HG03280 (cell line): ENCODE measurements at regions not wholly inside any gene's neighbourhood (a gene's known extent, or its start where the extent isn't known, plus 50 kb on each side); places are given as distances from the start of the nearest gene placed in this dataset.
"Not testable (repeated sequence)": the region's sequence is repeated elsewhere in the genome, so short reads cannot be mapped to it uniquely, and the experiment has no call there.

ENCODE experiments used
- ATAC-seq: cut with Tn5 transposase; IDR thresholded peaks from one replicate; pipeline ENCODE4 v1.9.1; 2021; ENCODE audit warnings: mild to moderate bottlenecking, moderate library complexity; ENCODE audit not compliant: unreplicated experiment

DNA sequence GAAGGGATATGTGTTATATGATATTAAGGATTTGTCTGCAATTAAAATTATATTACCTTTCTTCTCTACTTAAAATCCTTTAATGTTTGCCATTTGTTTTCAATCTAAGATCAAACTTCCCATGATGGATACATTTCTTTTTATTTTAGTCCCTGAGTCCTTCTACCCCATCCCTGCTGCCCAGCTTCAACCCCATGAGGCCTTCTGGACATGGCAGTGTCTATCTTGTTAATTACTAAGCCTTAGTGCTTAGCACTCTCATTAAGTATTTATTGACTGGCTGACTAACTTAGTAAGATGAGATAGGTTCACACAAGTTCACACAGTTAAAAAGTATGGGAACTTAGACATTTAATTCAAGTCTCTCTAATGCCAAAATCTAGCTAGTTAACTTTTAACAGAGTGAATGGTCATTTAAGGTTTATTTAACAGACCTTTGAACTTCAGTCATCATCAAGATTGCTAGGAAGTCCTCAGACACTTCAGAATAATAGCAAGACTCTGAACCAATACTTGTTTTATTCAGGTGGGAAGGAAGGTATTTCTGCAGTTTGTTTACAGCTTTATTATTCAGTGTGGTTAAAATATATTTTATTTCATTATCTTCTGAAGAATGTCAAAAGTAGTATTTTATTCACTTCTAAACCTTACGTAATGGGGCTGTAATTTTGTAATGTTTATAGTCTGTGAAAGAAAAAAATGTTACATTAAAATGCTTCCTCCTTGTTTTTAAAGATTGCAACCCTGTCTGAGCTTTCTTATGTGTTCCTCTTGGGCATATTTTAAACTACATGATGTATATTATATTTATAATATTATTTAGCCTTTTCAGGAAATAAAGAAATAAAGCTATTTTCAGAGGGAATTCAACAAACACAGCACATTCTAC, 848.9 kb downstream of the REEP3 start:
- ATAC-seq, result no peak

DNA sequence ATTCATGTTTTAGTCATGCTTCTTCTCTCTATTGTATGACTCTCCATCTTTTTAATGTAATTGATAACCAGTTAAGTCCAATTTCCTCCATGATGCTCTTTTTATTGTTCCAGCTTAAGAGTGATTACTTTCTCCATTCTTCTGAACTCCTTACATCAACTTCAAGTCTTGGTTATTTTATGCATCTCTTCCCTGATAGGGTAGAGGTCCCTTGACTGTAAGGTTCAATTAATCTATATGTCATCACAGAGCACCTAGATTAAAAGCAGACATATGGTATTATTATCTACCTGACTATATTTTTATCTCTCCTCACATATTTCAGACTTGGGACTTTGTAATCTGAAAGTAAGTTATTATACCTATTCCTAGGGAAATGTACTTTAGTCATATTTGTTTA, 853.1 kb downstream of the REEP3 start:
- no peak for ATAC-seq

GRCh38 chr10:64376167-64376566, 855.0 kb downstream of the REEP3 start:
- no peak for ATAC-seq

GRCh38 chr10:64379898-64380297, 858.7 kb downstream of the REEP3 start:
- no peak for ATAC-seq

DNA sequence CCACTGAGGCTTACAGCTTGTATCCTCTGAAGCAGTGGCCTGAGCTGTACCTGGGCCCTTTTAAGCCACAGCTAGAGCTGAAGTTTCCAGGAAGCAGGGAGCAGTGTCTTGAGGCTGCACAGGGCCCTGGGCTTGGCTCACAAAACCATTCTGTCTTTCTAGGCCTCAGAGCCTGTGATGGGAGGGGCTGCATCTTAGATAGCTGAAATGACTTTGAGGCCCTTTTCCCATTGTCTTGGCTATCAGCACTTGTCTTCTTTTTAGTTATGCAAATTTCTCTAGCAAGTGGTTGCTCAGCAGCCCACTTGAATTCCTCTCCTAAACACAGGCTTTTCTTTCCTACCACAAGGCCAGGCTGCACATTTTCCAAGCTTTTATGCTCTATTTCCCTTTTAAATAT, 864.2 kb downstream of the REEP3 start:
- no peak for ATAC-seq

GRCh38 chr10:64394744-64395143, 873.5 kb downstream of the REEP3 start:
- ATAC-seq, result no peak

DNA sequence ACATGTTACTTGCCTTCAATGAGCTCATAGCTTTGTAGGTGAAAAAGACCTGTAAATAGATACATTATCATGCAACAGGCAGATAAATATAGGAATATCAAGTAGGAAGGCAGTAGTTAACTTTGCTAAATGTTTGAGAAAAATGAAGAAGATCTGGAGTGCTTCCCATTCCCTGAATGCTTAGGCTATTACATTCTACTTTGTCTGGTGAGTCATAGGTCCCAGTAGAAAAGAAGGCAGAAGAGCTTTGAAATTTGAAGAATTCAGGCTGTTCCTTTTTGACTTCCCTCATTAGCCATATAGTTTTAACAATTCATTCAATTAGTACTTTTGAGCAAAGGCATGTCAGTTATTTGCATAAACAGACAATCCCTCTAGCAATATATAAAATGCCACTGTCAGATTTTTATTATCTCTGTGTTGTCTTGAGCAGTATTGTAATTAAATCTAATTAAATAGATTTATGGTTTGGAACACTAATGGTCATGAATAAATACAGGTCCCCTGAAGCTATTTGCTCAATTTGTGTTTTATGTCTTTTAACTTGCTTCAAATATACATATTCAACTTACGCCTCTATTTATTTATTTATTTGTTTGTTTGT, 875.0 kb downstream of the REEP3 start:
- ATAC-seq, result no peak

GRCh38 chr10:64397125-64397524, 875.9 kb downstream of the REEP3 start:
- ATAC-seq, result no peak

GRCh38 chr10:64408391-64409183, 887.4 kb downstream of the REEP3 start:
- no peak for ATAC-seq

DNA sequence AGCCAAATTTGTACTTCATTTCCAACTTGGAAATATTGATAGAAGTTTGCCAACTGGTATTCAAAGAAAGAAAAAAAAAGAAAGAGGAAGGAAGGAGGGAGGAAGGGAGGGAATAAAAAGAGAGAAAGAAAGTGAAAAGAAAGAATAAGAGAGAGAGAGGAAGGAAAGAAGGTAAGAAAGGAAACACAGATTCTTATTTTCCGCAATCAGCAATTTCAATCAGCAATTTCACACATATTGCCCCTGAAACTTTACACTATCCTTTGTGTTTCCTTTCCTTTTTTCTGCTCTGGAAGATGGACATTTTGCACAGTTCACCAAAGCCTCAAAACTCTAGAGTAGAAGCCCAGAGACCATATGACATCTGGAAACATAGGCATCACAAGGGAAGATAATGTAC, 888.1 kb downstream of the REEP3 start:
- no peak for ATAC-seq

GRCh38 chr10:64416011-64416410, 894.8 kb downstream of the REEP3 start:
- ATAC-seq, result no peak

DNA sequence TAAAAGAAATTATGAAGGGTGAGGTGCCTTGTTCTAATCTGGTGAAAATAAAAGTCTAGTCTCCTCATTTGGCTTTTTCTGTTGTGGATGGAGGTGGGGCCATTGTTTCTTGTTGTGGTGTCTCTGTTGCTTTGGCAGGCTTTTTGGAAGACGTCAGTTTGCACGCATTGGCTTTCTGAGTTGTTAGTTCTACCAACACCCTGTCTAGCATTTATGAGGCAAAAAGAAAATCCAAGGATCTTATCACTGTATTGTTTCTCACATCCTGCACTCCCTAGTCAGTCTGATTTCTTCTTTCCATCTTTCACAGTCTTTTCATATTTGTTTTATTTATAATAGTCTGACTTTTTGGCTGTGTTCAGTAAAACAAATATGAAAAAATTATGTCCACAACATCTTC, 898.3 kb downstream of the REEP3 start:
- ATAC-seq, result no peak

- ATAC-seq, result no peak
Measured at GRCh38 chr10:64426745-64427144, 905.5 kb downstream of the REEP3 start.

GRCh38 chr10:64430690-64431323, 909.6 kb downstream of the REEP3 start:
- ATAC-seq, result no peak

- ATAC-seq, result not testable (repeated sequence)
Measured at GRCh38 chr10:64441872-64442271, 920.7 kb downstream of the REEP3 start.

DNA sequence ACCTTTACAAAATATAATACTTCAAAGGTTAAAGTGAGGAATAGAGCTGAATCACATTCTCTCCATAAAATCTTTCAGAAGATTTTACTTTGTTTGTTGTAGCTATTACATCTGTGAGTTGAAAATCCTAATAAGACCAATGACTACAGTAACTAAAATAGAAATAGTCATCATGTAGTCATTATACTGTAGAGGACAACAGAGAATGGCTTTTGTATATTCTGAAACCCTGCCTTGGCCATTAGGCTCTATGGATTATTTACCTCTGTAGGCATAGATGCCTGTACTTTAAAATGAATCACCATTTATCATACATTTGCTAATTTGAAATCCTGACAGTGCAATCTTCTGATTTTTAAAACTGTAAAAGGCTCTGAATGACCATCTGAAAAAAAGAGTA, 923.0 kb downstream of the REEP3 start:
- ATAC-seq, result no peak

DNA sequence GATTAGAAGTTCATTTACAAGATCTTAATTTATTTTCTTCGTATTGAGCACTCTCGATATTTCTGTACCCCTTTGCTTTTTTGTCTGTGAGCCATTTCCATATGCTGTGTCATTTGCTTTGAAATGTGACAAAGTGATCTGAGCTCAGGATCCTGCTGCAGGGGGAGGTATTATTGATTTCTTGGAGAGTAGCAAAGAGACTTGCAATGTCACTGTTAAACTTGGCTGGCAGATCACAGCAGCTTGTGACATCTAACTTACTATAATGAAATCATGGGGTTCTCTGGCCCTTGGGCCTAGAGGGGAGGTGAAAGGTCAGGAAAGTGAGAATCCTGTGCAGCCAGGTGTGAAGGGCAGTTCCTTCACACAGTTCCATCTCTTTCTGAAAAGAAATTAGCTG, 923.4 kb downstream of the REEP3 start:
- no peak for ATAC-seq

GRCh38 chr10:64449603-64450002, 928.4 kb downstream of the REEP3 start:
- ATAC-seq, result no peak

- no peak for ATAC-seq
Measured at GRCh38 chr10:64450312-64450711, 929.1 kb downstream of the REEP3 start.

GRCh38 chr10:64454962-64455361, 933.8 kb downstream of the REEP3 start:
- ATAC-seq, result no peak

DNA sequence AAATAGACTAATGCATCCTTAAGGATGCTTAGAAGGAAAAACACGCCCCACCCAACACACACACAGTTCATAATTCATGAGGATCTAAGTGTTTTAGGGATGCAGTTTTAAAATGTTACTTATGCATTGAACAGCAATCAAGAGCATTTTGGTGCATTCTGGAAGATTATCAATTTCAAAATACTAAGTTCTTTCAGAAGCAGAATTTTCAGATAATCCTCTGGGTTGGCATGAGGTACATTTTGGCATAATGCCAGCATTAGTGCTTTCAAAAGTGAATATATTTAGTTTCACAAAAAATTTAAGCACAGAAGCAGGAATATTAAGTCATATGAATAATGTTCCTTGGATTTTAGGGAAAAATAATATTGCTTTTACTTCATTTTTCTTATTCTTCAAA, 937.1 kb downstream of the REEP3 start:
- ATAC-seq, result no peak
